Lower lobe of right lung (tissue), 2 donors: ENCODE measurements at regions not wholly inside any gene's neighbourhood (a gene's known extent, or its start where the extent isn't known, plus 50 kb on each side); places are given as distances from the start of the nearest gene placed in this dataset.
"Not testable (repeated sequence)": the region's sequence is repeated elsewhere in the genome, so short reads cannot be mapped to it uniquely, and the experiment has no call there.

ENCODE experiments used
- ATAC-seq, 2 donors: fragments of 200-7000 bp; cut with Tn5 transposase; one replicate each; pipeline ENCODE4 v1.9.1; 2020 to 2022; ENCODE audit warnings: mild to moderate bottlenecking in 2 of 2, moderate library complexity in 2 of 2
- DNase-seq: peaks from one replicate; pipeline ENCODE4 v3.0.0-alpha.2; 2020
- H3K27ac ChIP-seq: fragments of 200-600 bp; one replicate; pipeline ENCODE4 v1.8.0; 2022
- H3K27me3 ChIP-seq: fragments of 200-600 bp; one replicate; pipeline ENCODE4 v1.8.0; 2022; ENCODE audit warnings: low read depth
- H3K36me3 ChIP-seq: fragments of 200-600 bp; one replicate; pipeline ENCODE4 v1.8.0; 2022; ENCODE audit warnings: mild to moderate bottlenecking
- H3K4me1 ChIP-seq: fragments of 200-600 bp; one replicate; pipeline ENCODE4 v1.8.0; 2022
- H3K4me3 ChIP-seq: fragments of 200-600 bp; one replicate; pipeline ENCODE4 v1.8.0; 2022; ENCODE audit warnings: mild to moderate bottlenecking
- H3K9me3 ChIP-seq: fragments of 200-600 bp; one replicate; pipeline ENCODE4 v1.8.0; 2022
- CTCF ChIP-seq: fragments of 200-600 bp; IDR thresholded peaks from one replicate; pipeline ENCODE4 v1.8.0; 2022; ENCODE audit warnings: antibody characterized with exemption, mild to moderate bottlenecking
- intact Hi-C: fragments of 100-400 bp; cut with DNase I; formaldehyde crosslinking; loops from one replicate; pipeline ENCODE4 v1.11.0; 2022
- donor health status: DM: no; HTN: yes; CAD: no; lungs with severe emphysema.

DNA sequence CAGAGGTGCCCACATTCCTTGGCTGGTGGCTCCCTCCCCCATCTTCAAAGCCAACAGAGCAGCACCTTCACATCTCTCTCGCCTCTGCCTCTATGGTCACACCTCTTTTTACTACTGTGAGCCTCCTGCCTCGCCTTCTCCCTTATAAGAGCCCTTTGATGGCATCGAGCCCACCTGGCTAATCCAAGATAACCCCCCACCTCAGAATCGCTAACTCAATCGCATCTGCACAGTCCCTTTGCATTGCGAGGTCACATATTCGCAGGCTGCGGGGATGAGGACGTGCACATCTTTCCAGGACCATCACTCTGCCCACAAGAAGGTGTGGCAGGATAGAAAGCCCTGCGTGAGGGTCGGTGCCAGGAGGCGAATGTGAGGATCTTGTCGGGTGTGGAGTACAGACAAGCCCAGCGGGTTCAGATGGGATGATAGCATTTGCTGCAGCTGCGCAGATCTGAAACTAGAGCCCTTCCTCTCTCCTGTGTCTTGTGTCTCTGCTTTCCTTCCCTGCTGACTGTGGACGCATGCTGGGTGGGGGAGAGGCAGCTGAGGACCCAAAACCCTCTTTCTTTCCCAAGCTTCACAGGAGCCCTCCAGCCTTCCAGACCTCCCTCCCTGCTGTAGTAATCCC is 148.3 kb upstream of the HDAC4 start:
- Histone ChIP-seq H3K4me1 (no peaks in the 10 kb centered on the region), H3K4me3 (no peak overlapping the region), H3K9me3 (no peaks in the 10 kb centered on the region), H3K27ac (no peak overlapping the region), H3K27me3 (no peaks in the 10 kb centered on the region), H3K36me3 (no peaks in the 10 kb centered on the region)
- no peak for ATAC-seq
- intact Hi-C loops: no loop called here
- TF ChIP-seq CTCF: no peak
- no peak for DNase-seq

DNA sequence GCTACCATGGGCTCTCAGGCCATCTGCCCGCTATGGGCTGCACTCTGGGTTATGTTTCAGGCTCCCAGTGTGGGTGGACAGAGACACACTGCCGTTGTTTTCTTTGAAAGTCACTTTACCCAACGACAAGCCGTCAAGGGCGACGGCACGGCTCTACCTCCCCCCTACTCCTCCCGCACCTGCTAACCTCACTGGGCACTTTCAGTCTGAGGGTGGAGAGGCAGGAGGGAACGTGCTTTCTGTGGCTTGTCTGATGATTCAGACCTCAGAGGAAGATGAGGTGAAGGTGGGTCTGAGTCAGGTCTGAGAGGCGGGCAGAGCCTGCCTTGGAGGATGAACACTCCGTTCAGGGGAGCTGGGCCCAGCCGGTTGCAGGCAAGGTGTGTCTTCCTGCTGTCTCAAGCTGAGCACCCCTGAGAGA is 147.6 kb upstream of the HDAC4 start:
- intact Hi-C loops: no loop called here
- TF ChIP-seq CTCF: no peak
- no peaks in the 10 kb centered on the region for H3K36me3 ChIP-seq
- H3K4me1 ChIP-seq: no peaks in the 10 kb centered on the region
- ATAC-seq: no peak
- no peak overlapping the region for H3K27ac ChIP-seq
- no peaks in the 10 kb centered on the region for H3K9me3 ChIP-seq
- H3K4me3 ChIP-seq: no peak overlapping the region
- no peaks in the 10 kb centered on the region for H3K27me3 ChIP-seq
- DNase-seq: no peak

- DNase-seq, H3K4me1 ChIP-seq, intact Hi-C loops, H3K36me3 ChIP-seq, H3K27me3 ChIP-seq, H3K4me3 ChIP-seq, ATAC-seq, H3K9me3 ChIP-seq, H3K27ac ChIP-seq: not testable (repeated sequence)
These were observed 146.3 kb upstream of the HDAC4 start for GRCh38 chr2:239547140-239547539.

DNA sequence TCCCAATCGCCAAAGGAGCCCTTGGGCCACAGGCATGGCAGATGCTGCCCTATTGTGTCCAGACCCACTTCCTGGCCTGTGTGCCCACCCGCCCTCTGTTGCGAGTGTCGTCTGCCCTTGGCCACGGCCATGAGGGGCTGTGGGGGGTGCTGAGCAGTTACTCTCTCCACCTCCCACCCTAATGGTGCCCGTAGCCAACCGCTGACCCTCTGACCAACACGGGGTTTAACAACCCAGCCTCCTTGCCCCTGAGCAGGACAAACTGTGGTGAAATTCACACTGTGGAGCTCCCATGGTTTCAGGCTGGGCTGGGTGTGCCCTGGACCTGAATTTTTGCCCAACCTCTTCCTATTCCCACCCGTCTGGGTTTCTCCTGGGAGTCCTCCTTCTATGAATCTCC is 145.7 kb upstream of the HDAC4 start:
- ATAC-seq: no peak
- intact Hi-C loops: no loop called here
- no peaks in the 10 kb centered on the region for H3K4me1 ChIP-seq
- H3K9me3 ChIP-seq: no peaks in the 10 kb centered on the region
- H3K36me3 ChIP-seq: no peaks in the 10 kb centered on the region
- no peaks in the 10 kb centered on the region for H3K27me3 ChIP-seq
- DNase-seq: no peak
- no peak overlapping the region for H3K4me3 ChIP-seq
- TF ChIP-seq CTCF: no peak
- H3K27ac ChIP-seq: no peak overlapping the region

DNA sequence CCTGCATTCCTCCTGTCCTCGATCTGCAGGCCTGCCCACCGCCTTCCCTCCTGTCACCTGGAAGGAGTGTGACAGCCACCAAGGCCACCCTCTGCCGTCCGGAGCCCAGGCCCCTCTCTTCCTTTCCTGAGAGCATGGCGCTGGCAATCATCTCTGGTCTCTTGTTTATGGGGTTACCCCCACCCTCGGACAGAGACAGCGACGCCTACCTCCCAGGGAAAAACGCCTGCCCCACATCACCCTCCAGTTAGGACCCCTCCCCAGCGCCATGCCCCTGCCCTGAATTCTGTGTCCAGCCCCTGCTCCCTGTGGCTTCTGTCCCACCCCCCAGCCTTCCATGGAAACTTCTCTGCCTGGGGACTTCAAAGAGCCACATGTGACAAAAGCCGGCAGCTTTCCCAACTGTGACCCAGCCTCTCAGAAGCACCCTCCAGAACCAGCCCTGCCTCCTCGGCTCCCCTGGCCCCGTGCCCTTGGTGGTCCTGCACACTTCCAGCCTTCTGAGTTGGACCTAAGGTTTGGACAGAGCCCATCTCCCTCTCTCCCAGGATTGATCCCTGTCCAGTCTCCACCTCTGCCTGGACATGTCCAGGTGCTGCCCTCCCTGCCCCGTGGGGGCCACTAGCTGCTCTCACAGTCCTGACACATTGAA is 145.0 kb upstream of the HDAC4 start:
- intact Hi-C loops: no loop called here
- Histone ChIP-seq H3K9me3 (no peaks in the 10 kb centered on the region), H3K36me3 (no peaks in the 10 kb centered on the region), H3K4me1 (no peaks in the 10 kb centered on the region), H3K27me3 (no peaks in the 10 kb centered on the region), H3K4me3 (no peak overlapping the region), H3K27ac (no peak overlapping the region)
- no peak for DNase-seq
- TF ChIP-seq CTCF: no peak
- no peak for ATAC-seq

DNA sequence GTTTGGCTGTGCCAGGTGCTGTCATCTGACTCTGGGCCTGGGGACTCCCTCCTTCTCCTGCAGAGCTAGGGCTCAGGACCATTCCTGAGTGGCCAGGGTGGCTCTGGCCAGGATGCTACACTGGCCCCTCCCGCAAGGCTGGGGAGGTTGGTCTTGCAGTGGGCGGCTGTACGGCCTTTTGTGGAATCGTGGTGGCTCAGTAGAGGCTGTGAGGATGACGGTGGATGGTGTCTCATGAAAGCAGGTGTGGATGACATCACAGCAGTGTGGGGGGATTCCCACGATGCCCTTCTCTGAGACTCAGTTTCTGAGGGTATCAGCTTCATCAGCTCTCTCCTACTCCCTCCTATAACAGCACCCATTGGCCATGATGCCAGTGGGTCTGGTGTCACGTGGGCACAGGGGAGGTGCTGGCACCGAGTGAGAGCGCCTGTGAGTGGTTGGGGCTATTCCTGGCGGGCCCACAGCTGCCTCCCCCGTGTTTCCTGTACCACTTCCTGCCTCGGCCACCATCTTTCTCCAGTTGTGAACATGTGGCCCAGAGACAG is 144.2 kb upstream of the HDAC4 start:
- H3K27ac ChIP-seq: no peak overlapping the region
- H3K4me3 ChIP-seq: no peak overlapping the region
- H3K9me3 ChIP-seq: no peaks in the 10 kb centered on the region
- no peak for ATAC-seq
- intact Hi-C loops: no loop called here
- TF ChIP-seq CTCF: no peak
- H3K36me3 ChIP-seq: no peaks in the 10 kb centered on the region
- H3K27me3 ChIP-seq: no peaks in the 10 kb centered on the region
- DNase-seq: no peak
- no peaks in the 10 kb centered on the region for H3K4me1 ChIP-seq
